Mesothelial cell of epicardium (in vitro differentiated cells): ENCODE measurements at regions not wholly inside any gene's neighbourhood (a gene's known extent, or its start where the extent isn't known, plus 50 kb on each side); places are given as distances from the start of the nearest gene placed in this dataset.

Experiments
- DNase-seq, 2 experiments: peaks; one replicate each; pipeline ENCODE4 v3.0.0; 2021; ENCODE audit warnings: low spot score in 2 of 2; ENCODE audit not compliant: unreplicated experiment in 2 of 2
- H3K27ac Mint-ChIP-seq: 2 replicates; pipeline ENCODE4 v1.8.0; 2021; ENCODE audit warnings: mixed read lengths
- H3K27me3 Mint-ChIP-seq: 2 replicates; pipeline ENCODE4 v1.8.0; 2021; ENCODE audit warnings: low read depth, mixed read lengths
- H3K36me3 Mint-ChIP-seq: 2 replicates; pipeline ENCODE4 v1.8.0; 2021; ENCODE audit warnings: mixed read lengths
- H3K4me1 Mint-ChIP-seq: 2 replicates; pipeline ENCODE4 v1.8.0; 2021; ENCODE audit warnings: mixed read lengths
- H3K4me3 Mint-ChIP-seq: 2 replicates; pipeline ENCODE4 v1.8.0; 2021; ENCODE audit warnings: mild to moderate bottlenecking, moderate library complexity, mixed read lengths
- H3K9me3 Mint-ChIP-seq: 2 replicates; pipeline ENCODE4 v1.8.0; 2021; ENCODE audit warnings: mixed read lengths
- TF ChIP-seq, protein P1 (sequence below): fragments of 200-600 bp; sonication (generic); IDR thresholded peaks from one replicate; pipeline ENCODE4 v1.5.0; 2021; ENCODE audit warnings: antibody characterized with exemption; ENCODE audit not compliant: unreplicated experiment

DNA sequence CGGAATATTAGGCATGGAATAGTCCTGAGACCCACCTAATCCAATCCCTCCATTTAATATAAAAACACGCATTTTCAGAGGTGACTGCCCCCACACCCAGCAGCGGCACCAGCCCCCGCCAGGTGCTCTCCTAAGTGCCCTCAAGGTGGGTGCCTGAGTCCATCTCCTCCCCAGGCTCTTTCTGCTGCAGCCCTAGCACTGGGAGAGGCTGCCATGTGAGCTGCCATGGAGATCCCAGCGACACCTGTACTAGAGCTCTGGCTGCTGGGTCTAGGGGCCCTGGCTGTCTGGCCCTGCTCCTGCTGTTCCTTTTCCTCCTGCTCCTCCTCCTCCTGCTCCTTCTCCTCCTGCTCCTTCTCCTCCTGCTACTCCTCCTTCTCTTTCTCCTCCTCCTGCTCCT is 191.1 kb upstream of the BMPER start:
- Mint-ChIP-seq H3K27me3 (peaks cover 11% of the 10 kb centered on the region), H3K4me1 (no peaks in the 10 kb centered on the region), H3K9me3 (no peaks in the 10 kb centered on the region), H3K36me3 (no peaks in the 10 kb centered on the region), H3K27ac (no peak overlapping the region), H3K4me3 (no peak overlapping the region)
- DNase-seq = no peak
- TF ChIP-seq, protein P1, sequence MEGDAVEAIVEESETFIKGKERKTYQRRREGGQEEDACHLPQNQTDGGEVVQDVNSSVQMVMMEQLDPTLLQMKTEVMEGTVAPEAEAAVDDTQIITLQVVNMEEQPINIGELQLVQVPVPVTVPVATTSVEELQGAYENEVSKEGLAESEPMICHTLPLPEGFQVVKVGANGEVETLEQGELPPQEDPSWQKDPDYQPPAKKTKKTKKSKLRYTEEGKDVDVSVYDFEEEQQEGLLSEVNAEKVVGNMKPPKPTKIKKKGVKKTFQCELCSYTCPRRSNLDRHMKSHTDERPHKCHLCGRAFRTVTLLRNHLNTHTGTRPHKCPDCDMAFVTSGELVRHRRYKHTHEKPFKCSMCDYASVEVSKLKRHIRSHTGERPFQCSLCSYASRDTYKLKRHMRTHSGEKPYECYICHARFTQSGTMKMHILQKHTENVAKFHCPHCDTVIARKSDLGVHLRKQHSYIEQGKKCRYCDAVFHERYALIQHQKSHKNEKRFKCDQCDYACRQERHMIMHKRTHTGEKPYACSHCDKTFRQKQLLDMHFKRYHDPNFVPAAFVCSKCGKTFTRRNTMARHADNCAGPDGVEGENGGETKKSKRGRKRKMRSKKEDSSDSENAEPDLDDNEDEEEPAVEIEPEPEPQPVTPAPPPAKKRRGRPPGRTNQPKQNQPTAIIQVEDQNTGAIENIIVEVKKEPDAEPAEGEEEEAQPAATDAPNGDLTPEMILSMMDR = no peak

DNA sequence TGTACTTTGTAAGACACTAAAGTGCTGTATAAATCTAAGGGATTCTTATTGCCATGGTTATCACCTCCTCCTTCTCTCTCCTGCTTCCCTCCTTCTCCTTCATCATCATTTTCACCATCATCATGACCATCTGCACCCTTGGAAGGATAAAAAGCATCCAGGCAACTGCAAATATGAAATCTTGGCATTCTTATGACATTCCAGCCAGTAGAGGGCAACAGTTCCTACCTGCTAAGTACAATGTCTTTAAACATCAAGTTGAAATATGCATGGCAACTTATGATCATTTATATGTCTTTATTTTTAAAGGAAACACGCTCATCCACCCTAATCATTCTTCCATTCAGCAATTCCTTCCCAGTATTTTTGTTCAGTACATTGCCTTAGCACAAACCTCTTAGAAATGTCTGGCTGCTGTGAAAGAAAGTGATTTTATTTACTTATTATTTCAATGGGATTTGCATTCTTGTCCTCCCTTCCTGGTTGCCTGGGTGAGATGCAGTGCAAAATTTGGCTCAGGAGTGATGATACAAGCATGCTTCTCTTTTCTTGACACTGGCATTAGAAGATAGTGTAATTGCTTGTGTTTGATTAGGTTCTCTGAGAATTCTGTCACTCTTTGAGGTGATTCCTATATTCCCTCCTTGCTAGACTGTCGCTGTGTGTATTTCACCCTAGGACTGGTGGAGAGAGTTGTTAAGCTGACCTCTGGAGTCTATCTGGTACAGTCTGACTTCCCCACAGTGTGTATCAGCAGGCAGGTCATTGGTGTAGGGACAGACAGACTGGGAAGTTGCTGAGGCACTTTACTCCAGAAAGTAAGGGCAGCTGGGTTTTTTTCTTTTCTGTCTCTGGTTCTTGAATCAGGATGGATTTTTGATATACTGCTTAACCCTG is 188.5 kb upstream of the BMPER start:
- DNase-seq = no peak
- H3K9me3 Mint-ChIP-seq = peaks cover 8% of the 10 kb centered on the region

DNA sequence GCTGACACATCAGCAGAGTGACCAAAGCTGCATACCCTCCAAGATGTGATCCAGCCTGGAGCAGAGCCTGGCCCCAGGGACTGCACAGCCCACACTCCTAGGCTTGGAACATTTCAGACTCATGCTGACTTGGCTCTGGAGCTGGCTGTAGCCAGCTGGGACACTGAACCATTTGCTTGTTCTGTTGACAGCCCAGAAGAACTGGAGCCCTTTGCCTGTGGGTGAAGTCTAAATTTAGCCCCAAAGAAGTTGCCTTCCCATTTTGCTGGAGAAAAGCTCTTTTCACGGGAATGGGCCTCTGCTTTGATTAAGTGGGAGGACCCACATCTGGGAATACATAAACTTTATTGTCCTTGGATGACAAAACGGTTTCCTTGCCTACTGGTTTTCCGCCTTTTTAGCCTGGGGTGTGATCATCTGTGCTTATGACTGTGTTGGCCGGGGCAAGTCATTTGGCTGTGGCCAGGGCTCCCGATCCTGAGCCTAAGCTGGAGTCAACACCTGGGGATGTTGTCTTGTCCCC is 186.2 kb upstream of the BMPER start:
- DNase-seq = no peak
- Mint-ChIP-seq H3K9me3 (peaks cover 8% of the 10 kb centered on the region), H3K27me3 (peaks cover 14% of the 10 kb centered on the region), H3K4me3 (no peak overlapping the region), H3K27ac (no peak overlapping the region), H3K4me1 (peaks cover 35% of the 10 kb centered on the region), H3K36me3 (peaks cover 5% of the 10 kb centered on the region)
- TF ChIP-seq, protein P1 = no peak

More for the DNA sequence above, 188.5 kb upstream of the BMPER start:
- peaks cover 5% of the 10 kb centered on the region for H3K36me3 Mint-ChIP-seq
- H3K4me3 Mint-ChIP-seq = no peak overlapping the region
- H3K27me3 Mint-ChIP-seq = peaks cover 11% of the 10 kb centered on the region
- TF ChIP-seq, protein P1 = peak; percentile 74
- peak overlapping the region; percentile 62 for H3K27ac Mint-ChIP-seq
- peaks cover 13% of the 10 kb centered on the region for H3K4me1 Mint-ChIP-seq

DNA sequence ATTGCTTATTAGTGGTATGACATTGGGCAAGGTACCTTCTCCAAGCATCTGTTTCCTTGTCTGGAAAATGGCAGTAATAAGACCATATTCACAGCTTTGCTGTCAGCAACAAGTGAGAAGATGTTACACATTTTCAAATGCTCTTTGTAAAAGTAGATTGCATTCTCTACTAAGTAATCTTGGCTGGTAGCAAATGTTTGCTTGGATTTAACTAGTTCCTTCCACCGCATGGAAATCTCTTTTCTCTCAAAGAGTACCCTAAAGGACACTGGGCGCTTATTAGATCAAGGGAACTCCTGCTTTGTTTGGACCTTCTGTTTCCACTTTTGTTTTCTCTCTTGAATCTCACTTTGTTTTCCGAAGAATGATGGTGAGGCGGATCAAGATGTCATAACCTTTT is 185.2 kb upstream of the BMPER start:
- peaks cover 42% of the 10 kb centered on the region for H3K4me1 Mint-ChIP-seq
- TF ChIP-seq, protein P1 = no peak
- peaks cover 8% of the 10 kb centered on the region for H3K9me3 Mint-ChIP-seq
- H3K36me3 Mint-ChIP-seq = peaks cover 5% of the 10 kb centered on the region
- DNase-seq = no peak
- H3K4me3 Mint-ChIP-seq = no peak overlapping the region
- peaks cover 5% of the 10 kb centered on the region for H3K27me3 Mint-ChIP-seq
- H3K27ac Mint-ChIP-seq = no peak overlapping the region

DNA sequence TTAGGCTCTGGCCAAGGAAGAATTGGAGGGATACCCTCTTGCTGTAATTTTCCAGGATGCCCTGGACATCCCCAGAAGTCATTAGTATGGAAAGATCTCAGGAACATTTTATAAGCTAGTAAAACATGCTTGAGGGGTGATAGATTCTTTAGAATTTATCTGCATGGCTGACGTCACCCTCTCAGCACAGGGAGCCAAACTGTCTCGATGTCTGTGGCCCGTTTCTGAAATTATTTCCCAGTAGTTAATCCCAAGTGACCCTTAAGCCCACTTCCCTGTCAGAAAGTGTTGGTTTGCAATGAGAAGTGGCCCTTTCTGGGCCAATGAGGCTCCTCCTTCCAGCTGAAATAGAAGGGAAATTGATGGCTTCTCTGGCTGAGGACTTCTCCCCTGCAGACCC is 184.5 kb upstream of the BMPER start:
- H3K36me3 Mint-ChIP-seq = peaks cover 5% of the 10 kb centered on the region
- peaks cover 3% of the 10 kb centered on the region for H3K27me3 Mint-ChIP-seq
- TF ChIP-seq, protein P1 = no peak
- no peak for DNase-seq
- peaks cover 49% of the 10 kb centered on the region for H3K4me1 Mint-ChIP-seq
- peak overlapping the region; percentile 97 for H3K27ac Mint-ChIP-seq
- peaks cover 8% of the 10 kb centered on the region for H3K9me3 Mint-ChIP-seq
- H3K4me3 Mint-ChIP-seq = no peak overlapping the region
